ENCODE measurements at regions not wholly inside any gene's neighbourhood (a gene's known extent, or its start where the extent isn't known, plus 50 kb on each side); places are given as distances from the start of the nearest gene placed in this dataset.

GRCh38 chr4:67234296-67234695, 311.0 kb downstream of the CENPC start:
- no peak for DNase-seq (ENCODE audit: low spot score)

GRCh38 chr4:67229148-67229547, 316.2 kb downstream of the CENPC start:
- no peak for DNase-seq (ENCODE audit: low spot score)

- DNase-seq (ENCODE audit: low spot score): no peak
Measured at GRCh38 chr4:67220861-67221260, 324.4 kb downstream of the CENPC start.

DNA sequence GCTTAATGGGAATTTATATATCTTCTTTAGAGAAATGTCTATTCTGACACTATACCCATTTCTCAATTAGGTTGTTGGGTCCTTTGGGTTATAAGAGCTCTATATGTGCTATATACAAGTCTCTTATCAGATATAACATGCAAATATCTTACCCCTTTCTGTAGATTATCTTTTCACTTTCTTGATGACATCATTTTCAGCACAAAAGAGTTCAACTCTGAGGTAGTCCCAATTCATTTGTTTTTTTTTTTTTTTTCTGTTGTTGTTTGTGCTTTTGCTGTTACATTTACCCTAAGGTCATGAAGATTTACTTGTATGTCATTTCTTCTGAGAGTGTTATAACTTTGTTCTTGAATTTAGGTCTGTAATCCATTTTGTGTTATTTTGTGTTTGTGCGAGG, 326.4 kb downstream of the CENPC start:
- no peak for DNase-seq (ENCODE audit: low spot score)

DNA sequence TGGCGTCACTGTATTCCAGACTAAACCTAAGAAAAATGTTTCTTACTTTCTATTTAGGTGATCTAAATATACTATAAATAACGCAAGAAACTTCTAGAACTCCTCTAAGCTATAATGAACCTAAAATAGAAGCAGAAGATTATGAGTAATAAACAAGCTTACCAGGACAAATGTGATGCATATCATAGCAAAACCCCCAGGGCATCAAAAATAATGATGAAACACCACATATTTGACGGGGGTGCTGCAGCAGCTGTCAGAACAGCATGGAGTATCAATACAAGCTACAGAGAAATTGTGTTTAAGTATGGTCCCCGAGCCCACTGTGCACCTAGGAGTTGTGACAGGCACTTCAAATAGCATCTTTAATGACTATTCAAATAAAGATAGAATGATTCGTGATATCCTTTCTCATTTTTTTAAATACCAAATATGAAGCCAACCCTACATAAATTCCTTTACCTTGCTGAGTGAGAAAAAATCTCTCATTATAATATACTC, 337.3 kb downstream of the CENPC start:
- DNase-seq (ENCODE audit: low spot score): no peak

DNA sequence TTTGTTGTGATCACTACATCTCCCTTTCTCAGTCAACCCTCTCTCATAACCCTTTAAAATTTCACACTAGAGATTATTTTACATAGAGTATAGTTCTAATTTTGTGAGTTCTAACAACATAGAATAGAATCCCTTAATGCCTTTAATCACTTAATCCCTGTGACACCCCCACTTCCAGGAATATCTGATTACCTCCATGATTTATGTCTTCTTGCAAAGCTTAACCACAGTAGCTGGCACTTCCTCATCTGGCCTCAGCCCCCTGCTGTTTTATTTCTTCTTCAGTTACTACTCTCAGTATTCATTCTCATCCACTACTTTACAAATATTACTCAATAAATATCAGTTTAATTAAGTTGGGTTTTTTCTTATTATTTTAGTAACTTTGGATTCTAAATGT, 340.9 kb downstream of the CENPC start:
- DNase-seq (ENCODE audit: low spot score): no peak

DNA sequence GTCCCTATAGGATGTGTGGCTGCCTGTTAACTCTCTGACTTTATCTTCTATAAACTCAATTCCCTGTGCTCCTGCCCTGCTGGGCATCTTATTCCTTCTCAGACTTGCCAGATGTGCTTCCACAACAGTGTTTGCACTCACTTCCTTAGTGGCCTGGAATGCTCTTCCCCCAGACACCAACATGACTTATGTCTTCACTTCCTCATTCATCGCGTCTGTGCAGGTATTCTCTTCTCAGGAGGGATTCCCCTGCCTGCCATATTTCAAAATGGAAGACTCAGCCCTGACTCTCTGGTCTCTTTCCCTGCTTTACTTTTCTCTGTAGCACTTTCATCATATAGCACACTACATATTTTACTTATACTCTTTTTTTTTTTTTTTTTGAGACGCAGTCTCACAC, 344.0 kb downstream of the CENPC start:
- DNase-seq (ENCODE audit: low spot score): no peak

- DNase-seq (ENCODE audit: low spot score): peak; percentile 38
Measured at GRCh38 chr4:67198727-67199126, 346.6 kb downstream of the CENPC start.

DNA sequence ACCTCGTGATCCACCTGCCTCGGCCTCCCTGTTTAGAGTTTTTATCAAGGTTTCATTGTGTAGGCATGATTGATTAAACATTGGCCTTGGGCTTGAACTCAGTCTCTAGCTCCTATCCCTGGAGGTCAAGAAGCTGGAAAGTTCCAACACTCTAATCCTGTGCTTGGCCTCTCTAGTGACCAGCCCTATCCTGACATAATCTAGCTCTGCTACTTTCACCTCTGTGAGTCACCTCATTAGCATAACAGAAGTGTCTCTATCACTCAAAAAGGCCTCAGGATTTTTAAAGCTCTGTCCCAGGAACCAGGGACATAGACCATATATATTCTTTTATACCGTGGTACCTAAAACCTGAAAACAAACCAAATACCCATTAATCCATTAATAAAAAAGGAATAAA, 377.5 kb downstream of the CENPC start:
- no peak for DNase-seq (ENCODE audit: low spot score)

DNA sequence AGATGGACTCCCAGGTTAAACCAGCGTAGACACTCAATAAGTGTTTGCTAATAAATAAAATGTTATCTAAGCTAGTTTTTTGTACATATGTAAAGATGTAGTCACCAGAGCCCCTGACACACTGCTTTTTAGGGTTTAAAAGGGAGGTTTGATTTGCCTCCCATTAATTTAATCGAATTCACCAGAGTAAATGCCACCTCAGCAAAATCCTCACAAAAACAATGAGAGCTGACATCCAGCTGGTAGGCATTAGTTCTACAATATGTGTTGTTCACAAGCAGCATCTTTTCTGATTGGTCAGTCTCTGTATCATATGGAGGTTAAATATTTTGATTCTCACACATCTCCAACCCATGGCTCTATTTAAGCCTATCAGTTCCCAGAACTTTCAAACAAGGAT, 382.6 kb downstream of the CENPC start:
- no peak for DNase-seq (ENCODE audit: low spot score)

GRCh38 chr4:67161311-67161710, 384.0 kb downstream of the CENPC start:
- no peak for DNase-seq (ENCODE audit: low spot score)

GRCh38 chr4:67160394-67160793, 384.9 kb downstream of the CENPC start:
- DNase-seq (ENCODE audit: low spot score): no peak

DNA sequence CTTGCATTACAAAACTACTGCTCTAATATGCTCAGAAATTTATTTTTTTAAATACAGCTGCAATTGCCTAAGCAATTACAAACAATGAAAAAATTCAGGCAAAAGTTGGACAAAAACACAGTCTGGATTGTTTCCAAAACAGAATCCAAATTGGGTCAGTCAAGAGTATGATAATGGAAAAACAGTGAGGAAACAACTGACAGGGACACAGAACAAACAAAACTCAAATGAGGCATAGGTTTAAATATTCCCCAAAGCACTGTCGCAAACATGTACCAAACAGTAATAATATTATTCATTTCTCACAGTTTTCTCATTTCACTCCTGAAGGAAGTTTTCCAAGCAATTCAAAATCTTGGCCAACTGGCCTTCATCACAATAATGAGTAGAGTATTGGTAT, 386.6 kb downstream of the CENPC start:
- no peak for DNase-seq (ENCODE audit: low spot score)

GRCh38 chr4:67152976-67153375, 392.3 kb downstream of the CENPC start:
- DNase-seq (ENCODE audit: low spot score): no peak

DNA sequence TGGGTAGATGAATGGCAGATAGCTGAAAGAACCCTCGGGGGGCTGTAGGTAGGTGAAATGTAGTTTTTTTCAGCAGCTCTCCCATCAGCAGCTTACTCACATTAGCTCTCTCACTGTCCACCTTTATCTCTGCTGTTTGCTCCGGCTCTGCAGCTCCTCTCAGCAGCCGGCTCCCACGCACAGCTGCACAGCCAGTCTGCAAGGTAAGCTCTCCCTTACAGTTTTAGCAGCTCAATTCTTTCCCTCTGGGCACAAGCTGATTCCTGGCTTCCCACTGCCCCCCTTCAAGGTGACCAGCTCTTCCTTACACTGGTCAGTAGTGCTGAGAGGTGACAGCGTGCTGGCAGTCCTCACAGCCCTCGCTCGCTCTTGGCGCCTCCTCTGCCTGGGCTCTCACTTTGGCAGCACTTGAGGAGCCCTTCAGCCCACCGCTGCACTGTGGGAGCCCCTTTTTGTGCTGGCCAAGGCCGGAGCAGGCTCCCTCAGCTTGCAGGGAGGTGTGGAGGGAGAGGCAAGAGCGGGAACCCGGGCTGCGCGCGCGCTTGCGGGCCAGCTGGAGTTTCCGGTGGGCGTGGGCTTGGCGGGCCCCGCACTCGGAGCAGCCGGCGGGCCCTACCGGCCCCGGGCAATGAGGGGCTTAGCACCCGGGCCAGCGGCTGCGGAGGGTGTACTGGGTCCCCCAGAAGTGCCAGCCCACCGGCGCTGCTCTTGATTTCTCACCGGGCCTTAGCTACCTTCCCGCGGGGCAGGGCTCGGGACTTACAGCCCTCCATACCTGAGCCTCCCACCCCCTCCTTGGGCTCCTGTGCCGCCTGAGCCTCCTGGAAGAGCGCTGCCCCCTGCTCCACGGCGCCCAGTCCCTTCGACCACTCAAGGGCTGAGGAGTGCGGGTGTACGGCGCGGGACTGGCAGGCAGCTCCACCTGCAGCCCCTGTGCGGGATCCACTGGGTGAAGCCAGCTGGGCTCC, 393.6 kb downstream of the CENPC start:
- DNase-seq (ENCODE audit: low spot score): no peak

- no peak for DNase-seq (ENCODE audit: low spot score)
Measured at GRCh38 chr4:67141586-67141985, 403.7 kb downstream of the CENPC start.

DNA sequence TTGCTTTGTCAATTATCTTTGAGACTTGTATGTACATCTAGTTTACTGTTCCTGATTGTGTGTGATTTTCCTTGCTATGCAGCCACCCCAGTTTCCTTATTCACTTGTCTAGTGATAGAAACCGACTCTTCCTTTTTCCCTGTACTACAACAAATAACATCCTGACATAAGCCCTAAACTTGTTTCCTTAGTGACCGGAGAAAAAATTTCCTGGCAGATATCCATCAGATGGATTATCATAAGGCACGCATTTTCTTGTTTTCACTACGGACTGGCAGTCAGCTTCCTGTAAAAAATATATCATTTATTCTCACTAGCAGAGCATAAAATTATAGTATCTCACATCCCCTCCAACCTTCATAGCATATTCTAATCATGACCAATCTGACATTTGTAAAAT, 410.7 kb downstream of the CENPC start:
- DNase-seq (ENCODE audit: low spot score): no peak

- no peak for DNase-seq (ENCODE audit: low spot score)
Measured at GRCh38 chr4:67133162-67133561, 412.1 kb downstream of the CENPC start.

- no peak for DNase-seq (ENCODE audit: low spot score)
Measured at GRCh38 chr4:67131224-67131623, 414.1 kb downstream of the CENPC start.

DNA sequence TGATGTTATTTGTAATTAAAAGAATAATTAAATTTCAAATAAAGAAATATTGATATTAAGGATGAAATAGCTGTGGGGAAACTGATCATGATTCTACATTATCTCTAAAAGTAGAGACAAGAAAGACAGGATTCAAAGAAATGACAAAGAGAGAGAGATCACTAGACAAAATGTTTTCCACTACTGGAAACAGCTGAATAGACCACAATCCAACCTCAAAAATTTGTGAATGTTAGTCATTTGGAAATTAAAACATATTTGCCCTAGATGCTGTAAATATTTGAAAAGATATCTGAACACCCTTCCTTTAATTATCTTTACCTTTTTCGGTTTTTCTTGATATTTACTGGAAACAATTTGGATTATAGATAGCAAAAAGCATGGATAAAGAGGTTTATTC, 414.9 kb downstream of the CENPC start:
- DNase-seq (ENCODE audit: low spot score): no peak

DNA sequence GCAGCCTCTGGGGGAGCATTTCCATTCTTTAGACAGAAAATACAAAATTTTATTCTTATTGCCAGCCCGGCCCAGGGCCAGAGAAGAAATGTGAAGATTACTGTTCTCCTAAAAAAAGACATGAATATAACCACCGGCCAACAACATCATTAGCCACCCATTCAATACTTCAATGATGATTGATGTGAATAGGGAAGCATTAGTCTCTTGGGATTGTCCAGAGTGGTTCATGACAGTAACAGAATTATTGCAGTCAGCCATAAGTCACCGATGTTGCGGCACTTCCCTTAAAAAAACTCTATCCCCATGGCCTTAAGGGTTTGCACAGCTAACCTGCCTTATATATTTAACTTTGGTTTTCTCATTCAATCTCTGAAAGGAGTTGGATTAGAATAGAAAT, 418.7 kb downstream of the CENPC start:
- DNase-seq (ENCODE audit: low spot score): no peak

GRCh38 chr4:67125636-67126514, 419.4 kb downstream of the CENPC start:
- no peak for DNase-seq (ENCODE audit: low spot score)

GRCh38 chr4:67124716-67125115, 420.6 kb downstream of the CENPC start:
- DNase-seq (ENCODE audit: low spot score): no peak
